Fibroblast of lung (primary cell): ENCODE measurements at regions not wholly inside any gene's neighbourhood (a gene's known extent, or its start where the extent isn't known, plus 50 kb on each side); places are given as distances from the start of the nearest gene placed in this dataset.

Source experiments
- DNase-seq, 2 donors: peaks; one replicate each; pipeline versions ENCODE4 v3.0.0 to v3.0.0-alpha.2; 2010; ENCODE audit warnings: low read depth in 2 of 2
- H2AFZ ChIP-seq: 2 replicates; pipeline ENCODE4 v1.5.1; 2012; ENCODE audit warnings: low read length, control low read depth, inconsistent platforms
- H3K27ac ChIP-seq: 2 replicates; pipeline ENCODE4 v1.5.1; 2011; ENCODE audit warnings: low read length, control low read depth; ENCODE audit not compliant: insufficient read depth
- H3K27me3 ChIP-seq: 2 replicates; pipeline ENCODE4 v1.5.1; 2011; ENCODE audit warnings: mild to moderate bottlenecking, low read length; ENCODE audit not compliant: control insufficient read depth, insufficient read depth
- H3K36me3 ChIP-seq: 2 replicates; pipeline ENCODE4 v1.5.1; 2011; ENCODE audit warnings: low read length; ENCODE audit not compliant: control insufficient read depth, insufficient read depth
- H3K4me1 ChIP-seq: 2 replicates; pipeline ENCODE4 v1.5.1; 2011; ENCODE audit warnings: low read length; ENCODE audit not compliant: control insufficient read depth, insufficient read depth; ENCODE audit errors: extremely low read depth
- H3K4me2 ChIP-seq: 2 replicates; pipeline ENCODE4 v1.5.1; 2011; ENCODE audit warnings: low read length, control low read depth; ENCODE audit not compliant: insufficient read depth; ENCODE audit errors: extremely low read depth
- H3K4me3 ChIP-seq, 4 experiments: fragments of 200-600 bp in 1 of 4; sonication (generic) in 1 of 4; replicated peaks in 1 of 4; 2 replicates each; pipeline ENCODE4 v1.5.1; 2011 to 2016; ENCODE audit warnings: low read length in 4 of 4, low read depth in 3 of 4, mild to moderate bottlenecking in 3 of 4, control low read depth in 2 of 4, inconsistent platforms in 1 of 4, mixed read lengths in 1 of 4; ENCODE audit not compliant: insufficient read depth in 1 of 4; ENCODE audit errors: control extremely low read depth in 1 of 4
- H3K79me2 ChIP-seq: 2 replicates; pipeline ENCODE4 v1.5.1; 2012; ENCODE audit warnings: mild to moderate bottlenecking, low read length, inconsistent platforms; ENCODE audit not compliant: control insufficient read depth, insufficient read depth
- H3K9ac ChIP-seq: 2 replicates; pipeline ENCODE4 v1.5.1; 2011; ENCODE audit warnings: mild to moderate bottlenecking, low read length, control low read depth; ENCODE audit not compliant: insufficient read depth
- H3K9me3 ChIP-seq: 2 replicates; pipeline ENCODE4 v1.5.1; 2012; ENCODE audit warnings: low read depth, low read length; ENCODE audit not compliant: control insufficient read depth, insufficient read depth
- H4K20me1 ChIP-seq: 2 replicates; pipeline ENCODE4 v1.5.1; 2011; ENCODE audit warnings: low read length; ENCODE audit not compliant: control insufficient read depth, insufficient read depth; ENCODE audit errors: extremely low read depth
- CTCF ChIP-seq, 2 donors: IDR thresholded peaks in 1 of 2; conservative IDR thresholded peaks in 1 of 2; 1 replicate in 1 of 2; 2 replicates in 1 of 2; pipeline ENCODE4 v1.5.1; 2011 to 2012; ENCODE audit warnings: low read length in 2 of 2, control low read depth in 1 of 2, inconsistent platforms in 1 of 2, low read depth in 1 of 2, mild to moderate bottlenecking in 1 of 2
- EZH2 ChIP-seq: IDR thresholded peaks from 2 replicates; pipeline ENCODE4 v1.5.1; 2012; ENCODE audit warnings: low read length, control low read depth, mild to moderate bottlenecking; ENCODE audit errors: missing control alignments

GRCh38 chr16:64304951-64305350 is 816.9 kb downstream of the CDH11 start:
- Histone ChIP-seq H3K4me2 (no peak overlapping the region), H3K27me3 (no peaks in the 10 kb centered on the region), H3K36me3 (no peaks in the 10 kb centered on the region), H4K20me1 (no peaks in the 10 kb centered on the region), H3K9ac (no peak overlapping the region), H3K9me3 (no peaks in the 10 kb centered on the region), H2AFZ (no peak overlapping the region), H3K4me1 (no peaks in the 10 kb centered on the region), H3K4me3 (no peak overlapping the region), H3K79me2 (no peaks in the 10 kb centered on the region), H3K27ac (no peak overlapping the region)
- TF ChIP-seq EZH2 (no peak), CTCF (conservative IDR thresholded peaks at IDR 0.05 in 1 of 2, IDR thresholded peaks at IDR 0.05 in 1 of 2; ENCODE audit: low read depth in 1 of 2, low read length in 2 of 2) (no peak)
- no peak for DNase-seq

GRCh38 chr16:64304396-64304795 is 817.5 kb downstream of the CDH11 start:
- H2AFZ ChIP-seq, result no peak overlapping the region
- no peaks in the 10 kb centered on the region for H3K27me3 ChIP-seq
- no peaks in the 10 kb centered on the region for H3K9me3 ChIP-seq
- no peaks in the 10 kb centered on the region for H3K79me2 ChIP-seq
- H3K4me2 ChIP-seq, result no peak overlapping the region
- no peak overlapping the region for H3K27ac ChIP-seq
- no peak overlapping the region for H3K9ac ChIP-seq
- no peak for DNase-seq
- no peaks in the 10 kb centered on the region for H3K36me3 ChIP-seq
- H3K4me3 ChIP-seq, result no peak overlapping the region
- no peaks in the 10 kb centered on the region for H4K20me1 ChIP-seq
- TF ChIP-seq CTCF (conservative IDR thresholded peaks at IDR 0.05 in 1 of 2, IDR thresholded peaks at IDR 0.05 in 1 of 2; ENCODE audit: low read depth in 1 of 2, low read length in 2 of 2) (no peak), EZH2 (no peak)
- H3K4me1 ChIP-seq, result no peaks in the 10 kb centered on the region

GRCh38 chr16:64297863-64298600 is 823.8 kb downstream of the CDH11 start:
- Histone ChIP-seq H2AFZ (no peak overlapping the region), H3K79me2 (no peaks in the 10 kb centered on the region), H3K4me2 (no peak overlapping the region), H3K27ac (no peak overlapping the region), H3K27me3 (no peaks in the 10 kb centered on the region), H3K4me3 (no peak overlapping the region), H3K9me3 (no peaks in the 10 kb centered on the region), H4K20me1 (no peaks in the 10 kb centered on the region), H3K9ac (no peak overlapping the region), H3K36me3 (no peaks in the 10 kb centered on the region), H3K4me1 (no peaks in the 10 kb centered on the region)
- no peak for TF ChIP-seq CTCF (conservative IDR thresholded peaks at IDR 0.05 in 1 of 2, IDR thresholded peaks at IDR 0.05 in 1 of 2; ENCODE audit: low read depth in 1 of 2, low read length in 2 of 2)
- TF ChIP-seq EZH2, result no peak
- no peak for DNase-seq
